CD4-positive, alpha-beta T cell treated with Interleukin-21 for 1 hour (primary cell): ENCODE measurements at regions not wholly inside any gene's neighbourhood (a gene's known extent, or its start where the extent isn't known, plus 50 kb on each side); places are given as distances from the start of the nearest gene placed in this dataset.
"Not testable (repeated sequence)": the region's sequence is repeated elsewhere in the genome, so short reads cannot be mapped to it uniquely, and the experiment has no call there.

Source experiments
- DNase-seq: peaks from one replicate; pipeline ENCODE4 v3.0.0-alpha.2; 2020

DNA sequence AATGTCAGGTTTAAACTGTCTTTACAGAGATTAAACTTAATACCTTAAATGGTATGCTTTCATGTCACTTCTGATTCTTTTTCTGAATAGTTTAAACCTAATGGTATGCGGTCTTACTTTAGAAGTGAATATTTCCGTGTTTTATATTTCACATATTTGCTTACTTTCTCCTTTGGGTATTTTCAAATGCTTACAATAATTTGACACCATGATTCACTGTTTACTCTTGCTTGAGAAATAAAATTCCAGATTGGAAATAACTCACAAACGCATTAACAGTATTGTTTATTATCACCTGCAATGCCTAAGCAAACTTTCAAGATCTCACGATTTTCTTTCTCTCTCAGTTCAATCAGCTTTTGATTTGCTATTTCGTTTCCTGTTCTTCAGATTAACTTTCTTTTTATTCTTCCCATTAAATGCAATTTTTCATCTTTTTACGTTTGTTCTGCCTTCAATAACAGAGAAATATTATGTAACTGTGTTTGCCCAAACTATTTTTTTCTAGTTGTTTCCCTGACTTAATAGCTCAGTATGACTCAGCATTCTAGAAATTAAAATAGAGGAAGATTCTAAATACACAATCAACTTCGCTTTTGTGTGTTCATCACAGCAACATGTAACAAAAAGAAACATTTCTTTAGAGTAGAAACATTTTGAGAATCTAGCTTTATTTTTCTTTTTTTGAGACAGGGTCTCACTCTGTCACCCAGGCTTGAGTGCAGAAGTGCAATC, 955.5 kb upstream of the PRKX start:
- no peak for DNase-seq

DNA sequence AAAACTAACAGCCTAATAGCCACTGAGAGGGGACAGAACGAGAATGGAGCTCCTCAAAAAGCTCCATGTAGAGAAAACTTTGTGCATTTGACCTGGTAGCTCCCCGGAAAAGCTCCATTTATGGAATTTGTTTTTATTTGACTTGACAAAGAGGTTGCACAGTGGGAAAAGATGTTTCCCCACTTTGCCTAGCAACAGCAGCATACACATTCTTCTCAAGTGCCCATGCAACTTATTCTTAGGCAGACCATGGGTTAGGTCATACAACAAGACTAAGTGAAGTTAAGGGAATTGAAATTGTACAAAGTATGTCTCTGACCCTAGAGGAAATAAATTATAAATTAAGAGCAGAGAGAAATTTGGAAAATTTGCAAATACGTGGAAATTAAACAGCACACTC, 949.6 kb upstream of the PRKX start:
- DNase-seq = no peak

DNA sequence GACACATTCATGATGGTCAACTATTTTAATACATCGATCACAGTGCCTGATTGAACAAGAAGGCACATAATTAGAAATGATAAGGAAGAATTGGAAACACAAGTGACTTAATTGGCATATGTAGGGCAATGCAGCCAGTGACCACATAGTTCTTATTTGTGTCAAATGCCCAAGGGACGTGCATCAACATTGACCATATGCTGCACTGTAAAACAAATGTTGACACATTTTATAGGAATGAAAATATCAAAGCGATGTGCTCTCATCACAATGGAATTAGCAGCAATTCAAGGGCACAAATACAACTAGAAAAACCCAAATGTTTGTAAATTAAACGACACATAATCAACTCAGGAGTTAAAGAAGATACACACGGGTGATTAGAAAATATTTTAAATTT, 948.3 kb upstream of the PRKX start:
- no peak for DNase-seq

DNA sequence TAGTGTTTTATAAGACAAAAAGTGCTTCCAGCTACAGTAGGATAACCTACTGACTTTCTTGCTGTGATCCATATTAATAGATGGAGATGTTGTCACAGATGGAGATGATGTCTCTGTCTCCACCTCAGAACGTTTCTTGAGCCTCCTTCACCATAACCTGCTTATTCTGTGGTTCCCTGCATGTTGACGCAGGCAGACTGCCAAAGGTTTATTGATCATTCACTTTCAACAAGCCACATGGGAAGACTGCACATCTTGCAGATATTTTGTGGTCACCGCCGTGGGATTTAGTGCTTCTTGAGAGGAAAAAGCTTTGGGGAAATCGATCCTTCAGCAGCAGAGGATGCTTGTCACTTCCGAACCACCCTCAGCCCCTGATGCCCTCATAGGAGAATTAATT, 943.0 kb upstream of the PRKX start:
- DNase-seq = no peak

DNA sequence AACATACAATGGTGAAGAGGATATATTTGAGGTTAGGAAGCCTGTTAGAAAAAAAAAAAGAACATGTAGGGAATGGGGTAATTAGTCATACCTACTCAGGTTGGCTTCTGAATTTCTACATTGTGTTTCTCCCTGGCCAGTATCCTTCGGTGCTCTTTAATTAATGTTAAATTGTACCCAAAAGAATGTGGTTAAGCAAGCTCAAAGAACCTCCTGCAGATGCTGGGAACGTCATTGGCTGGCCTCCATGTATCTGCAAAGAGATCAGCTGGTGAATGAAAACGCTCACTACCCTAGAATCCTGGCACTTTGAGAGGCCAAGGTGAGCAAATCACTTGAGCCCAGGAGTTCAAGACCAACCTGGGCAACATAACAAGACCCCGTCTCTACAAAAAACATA, 942.3 kb upstream of the PRKX start:
- DNase-seq = no peak

DNA sequence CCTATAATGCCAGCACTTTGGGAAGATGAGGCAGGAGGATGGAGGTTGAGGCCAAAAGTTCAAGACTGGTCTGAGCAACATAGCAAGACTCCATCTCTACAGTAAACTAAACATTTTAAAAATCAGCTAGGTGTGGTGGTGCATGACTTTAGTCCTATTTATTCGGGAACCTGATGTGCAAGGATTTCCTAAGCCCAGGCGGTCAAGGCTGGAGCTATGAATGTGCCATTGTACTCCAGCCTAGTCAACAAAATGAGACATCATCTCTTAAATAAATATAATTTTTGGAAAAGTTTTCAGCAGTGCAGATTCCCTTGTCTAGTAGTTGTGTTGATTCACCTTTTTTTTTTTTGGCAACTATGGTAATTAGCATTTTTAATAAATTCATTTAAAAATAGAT, 928.7 kb upstream of the PRKX start:
- DNase-seq = no peak

DNA sequence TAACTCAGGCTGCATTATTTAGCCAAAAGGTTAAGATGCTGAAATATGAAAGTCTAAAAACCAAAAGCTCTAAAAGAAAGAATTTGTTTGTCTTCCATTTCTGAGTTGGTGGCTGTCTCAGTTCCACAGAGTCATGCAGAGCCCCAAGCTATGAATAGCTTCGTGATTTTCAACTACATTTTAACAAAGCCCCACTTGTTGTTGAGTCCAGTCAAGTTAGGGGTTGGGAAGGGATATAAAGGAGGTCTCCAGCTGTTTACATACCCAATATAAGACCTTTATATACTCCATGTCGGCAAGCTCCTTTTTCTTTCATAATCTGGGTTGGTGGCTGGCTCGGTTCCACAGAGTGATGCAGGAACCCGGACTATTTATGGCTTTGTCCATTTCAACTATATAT, 924.6 kb upstream of the PRKX start:
- no peak for DNase-seq

DNA sequence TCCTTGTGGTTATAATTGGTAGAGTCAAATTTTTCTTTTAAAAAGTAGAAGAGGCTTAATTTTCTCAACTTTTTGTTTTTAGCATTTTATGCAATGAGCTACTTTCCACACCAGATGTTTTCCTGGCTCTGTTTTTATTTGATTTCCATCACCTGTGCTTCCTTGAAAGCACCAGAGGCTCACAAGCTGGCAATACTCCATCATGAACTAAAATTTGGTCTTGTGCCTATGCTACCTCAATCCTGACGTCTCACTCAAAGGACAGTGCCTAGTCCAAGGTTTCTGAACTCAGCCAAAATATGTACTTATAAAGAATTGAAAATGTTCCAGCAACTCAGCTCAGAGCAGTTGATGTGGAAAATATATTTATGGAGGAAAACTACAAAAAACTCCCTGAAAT, 914.0 kb upstream of the PRKX start:
- DNase-seq = no peak

DNA sequence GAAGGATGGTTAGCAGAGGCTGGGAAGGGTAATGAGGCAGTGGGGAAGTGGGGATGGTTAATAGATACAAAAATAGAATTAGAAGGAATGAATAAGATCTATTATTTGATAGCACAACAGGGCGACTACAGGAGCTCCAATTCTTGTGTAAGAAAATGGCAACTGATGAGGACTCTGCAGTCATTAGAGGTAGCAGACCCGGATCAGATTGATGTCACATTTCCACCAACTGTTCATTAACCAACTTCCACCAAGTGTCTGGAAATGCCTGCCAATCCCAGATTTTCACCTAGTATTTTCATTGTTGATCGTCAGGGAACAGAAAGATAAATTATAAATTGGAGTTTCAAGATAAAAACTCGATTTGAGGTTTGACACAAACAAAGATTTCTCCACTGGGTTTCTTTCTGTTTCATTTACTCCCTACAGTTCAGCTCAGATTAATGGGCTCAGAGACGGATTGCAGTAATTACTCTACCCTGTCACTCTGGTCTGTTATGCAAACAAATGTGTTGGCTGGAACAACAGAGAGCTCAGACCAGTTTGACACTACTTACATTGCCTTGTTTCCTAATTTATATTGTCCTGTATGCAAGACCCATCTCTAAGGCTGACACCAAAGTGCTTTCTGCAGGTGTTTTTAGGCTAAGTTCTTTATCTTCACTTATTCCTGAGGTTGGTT, 909.2 kb upstream of the PRKX start:
- no peak for DNase-seq

DNA sequence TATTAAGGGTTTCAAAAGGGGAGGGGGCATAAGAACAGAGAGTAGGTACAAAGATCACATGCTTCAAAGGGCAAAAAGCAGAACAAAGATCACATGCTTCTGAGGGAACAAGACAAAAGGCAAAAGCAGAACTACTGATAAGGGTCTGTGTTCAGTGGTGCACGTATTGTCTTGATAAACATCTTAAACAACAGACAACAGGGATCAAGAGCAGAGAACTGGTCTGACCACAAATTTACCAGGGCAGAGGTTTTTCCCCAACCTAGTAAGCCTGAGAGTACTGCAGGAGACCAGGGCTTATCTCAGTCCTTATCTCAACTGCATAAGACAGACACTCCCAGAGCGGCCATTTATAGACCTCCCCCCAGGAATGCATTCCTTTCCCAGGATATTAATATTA, 900.2 kb upstream of the PRKX start:
- not testable (repeated sequence) for DNase-seq

DNA sequence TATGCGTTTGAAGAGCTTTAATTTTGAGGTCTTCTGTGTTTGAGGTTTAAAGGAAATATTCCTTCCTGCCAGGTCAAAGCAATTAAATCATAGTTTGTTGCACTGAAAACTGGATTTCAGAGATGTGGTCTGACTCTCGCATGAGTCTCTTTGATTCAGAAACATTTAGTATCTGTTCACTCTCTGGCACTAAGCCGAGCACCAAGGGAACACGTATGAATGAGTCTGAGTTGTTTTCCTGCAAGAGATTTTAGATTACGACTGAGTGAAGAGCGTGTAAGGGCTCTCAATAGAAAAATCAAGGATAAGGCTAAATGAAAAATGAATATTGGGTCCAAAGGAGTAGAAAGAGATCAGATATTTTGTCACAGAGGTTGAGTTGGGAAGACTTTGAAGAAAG, 875.4 kb upstream of the PRKX start:
- DNase-seq = no peak

DNA sequence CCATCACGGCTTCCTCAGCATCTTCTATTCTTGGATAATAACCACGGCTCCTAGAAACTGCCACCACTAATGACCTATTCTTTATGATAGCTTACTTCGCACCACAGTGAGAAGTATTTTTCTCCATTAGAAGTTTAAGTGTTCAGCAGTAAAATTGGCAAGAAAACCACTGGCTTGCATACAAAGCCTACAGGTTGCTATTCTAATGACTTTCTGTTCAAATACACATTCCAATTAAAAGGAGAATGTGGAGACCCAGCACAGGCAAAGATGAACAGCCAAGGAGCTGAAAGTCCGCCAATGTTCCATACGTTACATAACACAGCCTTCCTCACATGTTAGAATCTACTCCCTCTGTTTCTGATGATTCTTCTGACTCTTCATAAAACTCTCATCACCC, 875.0 kb upstream of the PRKX start:
- DNase-seq = no peak

DNA sequence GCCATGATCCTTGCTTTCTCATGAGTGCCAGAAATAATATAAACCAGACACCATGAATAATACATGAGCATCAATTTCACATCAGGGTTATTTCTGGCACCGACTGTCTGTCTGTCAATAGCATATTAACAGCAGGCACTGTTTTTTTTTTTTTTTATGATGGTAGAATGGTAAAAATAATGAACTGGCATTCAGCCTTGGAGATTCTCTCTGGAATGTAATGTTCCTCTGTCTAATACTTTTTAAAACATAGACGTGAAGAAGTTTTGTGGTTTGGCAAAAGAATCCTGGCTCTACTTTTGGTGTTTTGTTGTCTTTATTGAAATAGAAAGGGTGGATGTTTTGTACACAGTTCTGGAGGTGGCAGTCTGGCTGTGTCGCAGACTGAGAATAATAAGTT, 874.6 kb upstream of the PRKX start:
- DNase-seq = no peak

DNA sequence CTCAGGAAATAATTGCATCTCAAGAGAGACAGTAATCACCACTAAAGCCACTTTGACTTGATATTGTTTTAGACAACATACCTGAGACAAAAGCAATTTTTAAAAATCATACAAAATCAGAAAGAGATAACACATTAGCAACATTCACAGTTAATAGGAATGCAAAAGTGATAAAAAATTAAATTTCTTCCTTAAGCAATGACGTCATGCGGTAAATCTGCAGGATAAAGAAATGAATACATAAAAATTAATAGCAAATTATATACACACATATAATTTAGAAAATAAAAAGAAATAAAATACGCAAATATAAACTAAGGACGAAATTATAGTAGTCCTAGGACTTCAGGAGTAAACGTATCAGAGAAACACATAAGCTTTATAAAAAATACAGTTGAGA, 866.5 kb upstream of the PRKX start:
- no peak for DNase-seq

DNA sequence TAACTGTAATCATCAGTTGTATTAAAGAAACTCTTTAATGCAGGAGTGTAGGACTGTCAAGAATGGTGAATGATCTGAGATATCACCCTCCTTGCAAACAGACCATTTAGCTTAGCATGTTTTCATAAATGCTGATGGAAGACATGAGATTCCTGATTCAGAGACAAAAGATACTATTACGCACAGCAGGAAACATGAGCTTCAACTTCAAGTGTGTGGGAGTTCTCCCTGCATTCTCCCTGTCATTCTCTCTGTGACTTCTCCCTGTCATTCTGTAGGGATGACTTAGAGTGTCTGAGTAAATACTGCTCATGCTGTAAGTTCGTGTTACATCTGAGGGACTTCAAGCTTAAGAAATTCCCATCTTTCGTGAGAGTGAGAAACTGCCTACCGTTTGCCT, 866.0 kb upstream of the PRKX start:
- no peak for DNase-seq

DNA sequence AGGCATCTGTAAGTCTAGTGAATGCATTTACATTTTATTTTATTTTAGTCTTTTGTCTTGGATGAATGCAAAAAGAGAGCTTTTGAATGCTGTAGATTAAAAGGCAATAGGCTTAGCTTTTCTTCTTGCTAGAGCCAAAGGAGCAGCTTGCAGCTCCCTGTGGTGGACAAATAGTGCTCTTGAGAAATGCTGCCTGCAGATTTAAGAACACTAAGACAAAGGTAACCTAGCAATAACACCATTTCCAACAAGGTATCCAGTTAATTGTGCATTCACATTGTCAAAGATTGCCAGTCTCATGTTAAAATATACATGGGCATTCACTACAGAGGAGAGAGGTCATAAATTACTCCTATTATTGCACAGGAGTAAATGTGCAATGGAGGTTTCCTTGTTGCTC, 859.2 kb upstream of the PRKX start:
- no peak for DNase-seq

DNA sequence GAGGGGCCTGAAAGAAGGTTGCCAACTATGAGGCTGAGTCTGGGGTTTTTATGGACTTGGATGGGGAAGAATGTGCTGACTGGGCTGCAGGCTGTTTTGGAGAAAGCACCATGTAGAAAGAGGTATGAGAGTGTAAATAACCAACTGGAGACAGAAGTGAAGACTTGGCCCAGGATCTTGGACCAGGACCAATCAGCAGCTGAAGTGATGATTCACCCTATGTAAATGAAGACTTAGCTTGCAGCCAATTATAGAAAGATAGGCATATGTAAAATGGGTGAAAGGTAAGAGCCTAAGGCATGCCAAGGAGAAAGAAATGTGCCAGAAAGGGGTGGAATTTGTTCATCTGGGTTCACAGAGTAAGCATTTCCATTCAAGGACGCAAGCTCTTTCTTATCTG, 856.7 kb upstream of the PRKX start:
- DNase-seq = no peak

DNA sequence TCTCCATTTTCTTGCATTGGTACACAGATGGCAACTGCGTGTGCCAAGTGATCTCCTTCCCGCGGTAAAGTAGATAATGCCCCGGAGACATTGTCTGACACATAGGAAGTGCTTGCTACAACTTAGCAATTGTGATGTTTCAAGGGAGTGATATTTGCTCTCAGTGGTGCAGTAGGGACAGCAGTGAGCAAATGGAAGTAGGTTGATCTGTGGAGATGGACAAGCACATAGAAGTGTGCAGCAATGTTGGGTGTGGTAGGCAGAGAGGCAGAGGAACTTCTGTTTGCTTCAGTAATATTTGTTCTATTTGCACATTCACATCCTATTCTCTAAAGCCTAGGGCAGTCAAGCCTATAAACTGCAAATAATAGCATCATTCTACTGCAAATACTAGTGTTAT, 846.7 kb upstream of the PRKX start:
- no peak for DNase-seq

DNA sequence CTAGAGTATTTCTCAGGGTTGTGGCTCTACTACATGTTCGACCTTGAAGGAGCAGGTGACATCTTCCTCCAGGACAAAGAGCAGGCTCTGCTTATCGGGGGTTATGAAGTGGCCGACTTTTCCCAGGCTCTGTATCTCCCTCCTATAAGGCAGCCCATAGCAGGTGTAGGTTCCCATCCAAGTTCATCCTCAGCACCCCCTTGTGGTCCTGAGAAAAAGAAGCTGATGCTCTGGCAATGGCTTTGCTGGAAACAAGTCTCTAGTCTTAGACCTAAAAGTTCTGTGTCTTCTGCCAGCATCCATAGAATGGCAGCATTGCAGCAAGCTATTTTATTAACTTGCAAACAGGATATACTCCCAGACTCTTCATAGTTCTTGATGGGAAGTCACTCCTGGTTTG, 836.6 kb upstream of the PRKX start:
- no peak for DNase-seq

DNA sequence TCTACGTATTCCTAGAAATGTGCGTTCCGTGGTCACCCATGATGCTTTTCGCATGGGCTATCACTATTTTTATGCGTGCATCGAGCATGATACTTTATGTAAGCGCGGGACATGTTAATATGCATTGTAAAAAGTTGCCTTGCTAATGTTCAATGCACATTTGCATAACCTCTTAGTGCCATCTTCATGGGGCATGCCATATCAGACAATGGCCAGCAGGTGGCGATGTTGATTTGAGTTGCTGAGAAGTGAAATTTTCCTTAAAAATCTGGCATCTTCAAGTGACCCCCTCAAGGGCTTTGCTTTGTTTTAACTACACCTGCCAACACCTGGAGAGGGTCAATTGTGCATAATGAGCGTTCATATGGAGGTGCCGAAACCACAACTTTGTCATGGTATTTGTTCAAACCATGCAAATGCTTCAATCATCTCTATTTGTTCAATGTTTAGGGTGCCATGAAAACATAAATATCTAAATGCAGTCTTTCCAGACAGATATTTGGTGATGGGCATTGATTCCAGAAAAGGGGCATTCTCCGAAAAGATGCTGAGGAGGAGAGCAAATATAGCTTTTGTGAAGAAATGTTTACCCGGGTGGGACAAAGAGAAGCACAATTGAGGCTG, 833.9 kb upstream of the PRKX start:
- DNase-seq = peak; percentile 13

DNA sequence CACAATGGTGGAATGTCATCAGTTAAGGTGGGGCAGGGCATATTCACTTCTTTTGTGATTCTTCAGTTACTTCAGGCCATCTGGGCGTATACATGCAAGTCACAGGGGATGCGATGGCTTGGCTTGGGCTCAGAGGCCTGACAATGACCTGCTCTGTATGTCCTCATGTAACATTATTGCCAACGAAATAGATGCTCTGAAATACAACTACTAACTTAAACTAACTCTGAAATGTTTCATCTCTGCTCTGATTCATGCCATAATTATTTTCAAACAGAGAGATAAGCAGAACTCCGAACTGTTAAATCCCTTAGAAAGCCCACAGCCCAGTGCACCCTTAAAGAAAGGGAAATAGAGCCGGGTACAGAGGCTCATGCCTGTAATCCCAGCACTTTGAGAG, 832.7 kb upstream of the PRKX start:
- not testable (repeated sequence) for DNase-seq

DNA sequence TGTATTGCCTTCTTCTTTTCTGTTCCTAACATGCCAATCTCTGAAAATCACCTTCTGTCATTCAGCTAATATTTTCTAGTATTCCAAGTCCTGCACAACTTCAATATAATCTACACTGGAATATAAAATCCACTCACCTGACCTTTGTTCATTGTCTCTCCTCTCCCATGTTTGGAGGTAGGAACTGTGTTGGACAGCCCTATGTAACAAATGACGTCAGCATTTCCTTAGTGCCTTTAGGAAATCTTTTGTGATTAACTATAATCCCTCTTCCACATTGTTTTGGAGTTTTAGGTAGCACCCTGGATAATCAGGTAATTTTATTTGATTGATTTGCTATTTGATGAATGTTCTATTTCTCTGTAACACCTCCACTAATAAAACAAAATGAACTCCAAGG, 814.8 kb upstream of the PRKX start:
- no peak for DNase-seq

DNA sequence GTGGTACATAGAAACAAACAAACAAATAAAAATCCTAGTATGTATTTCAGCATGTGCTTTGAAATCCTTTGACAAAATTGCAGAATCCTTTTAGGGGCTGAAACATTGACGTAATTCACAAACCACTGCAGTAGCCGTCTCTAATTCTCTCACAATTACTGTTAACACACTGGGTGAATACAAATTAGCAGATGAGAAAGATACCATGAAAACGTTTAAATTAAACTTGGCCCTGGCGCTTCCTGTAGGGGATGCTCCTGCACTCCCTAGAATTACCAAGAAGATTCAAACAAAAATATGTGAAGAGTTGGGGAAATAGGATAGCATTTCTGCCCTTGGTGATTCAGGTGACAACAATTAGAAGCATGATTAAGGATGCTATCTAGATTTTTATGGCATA, 772.5 kb upstream of the PRKX start:
- no peak for DNase-seq

DNA sequence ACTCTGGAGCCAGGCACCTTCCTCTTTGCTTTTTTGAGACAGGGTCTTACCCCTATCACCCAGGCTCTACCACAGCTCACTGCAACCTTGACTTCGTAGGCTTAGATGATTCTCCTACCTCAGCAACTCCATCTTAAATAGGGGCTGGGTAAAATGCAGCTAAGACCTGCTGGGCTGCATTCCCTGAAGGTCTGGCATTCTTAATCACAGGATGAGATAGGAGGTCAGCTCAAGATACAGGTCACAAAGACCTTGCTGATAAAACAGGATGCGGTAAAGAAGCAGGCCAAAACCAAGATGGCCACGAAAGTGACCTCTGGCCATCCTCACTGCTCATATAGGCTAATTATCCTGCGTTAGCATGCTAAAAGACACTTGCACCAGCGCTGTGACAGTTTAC, 770.8 kb upstream of the PRKX start:
- DNase-seq = no peak

DNA sequence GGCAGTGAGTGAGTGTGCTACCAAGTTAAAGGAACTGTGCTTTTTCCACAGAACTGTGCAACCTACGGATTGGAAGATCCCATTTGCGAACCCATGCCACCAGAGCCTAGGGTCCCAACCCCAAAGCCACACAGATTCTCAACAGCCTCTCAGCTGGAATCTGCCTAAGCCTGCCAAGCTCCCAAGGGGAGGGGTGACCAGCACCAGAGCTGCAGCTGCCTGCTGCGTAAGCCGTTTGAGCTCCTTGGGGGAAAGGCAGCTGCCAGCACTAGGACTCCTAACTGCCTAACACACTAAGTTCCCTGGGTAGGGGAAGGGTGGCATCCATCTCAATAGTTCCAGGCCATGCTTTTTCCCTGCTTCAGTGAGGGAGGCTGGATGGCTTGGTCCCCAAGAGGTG, 738.1 kb upstream of the PRKX start:
- DNase-seq = no peak
